GM12872 (cell line): ENCODE measurements at regions not wholly inside any gene's neighbourhood (a gene's known extent, or its start where the extent isn't known, plus 50 kb on each side); places are given as distances from the start of the nearest gene placed in this dataset.

ENCODE experiments used
- CTCF ChIP-seq: IDR thresholded peaks from 3 replicates; pipeline ENCODE4 v1.5.1; 2011; ENCODE audit warnings: low read depth, mild to moderate bottlenecking, low read length, moderate library complexity; ENCODE audit not compliant: insufficient read depth

GRCh38 chr7:109951565-109951928, 1139.4 kb upstream of the LRRN3 start:
- no peak for TF ChIP-seq CTCF

- no peak for TF ChIP-seq CTCF
These were observed 1134.9 kb upstream of the LRRN3 start for GRCh38 chr7:109955986-109956385.

GRCh38 chr7:109956916-109957315, 1134.0 kb upstream of the LRRN3 start:
- TF ChIP-seq CTCF = no peak

GRCh38 chr7:109963741-109964140, 1127.2 kb upstream of the LRRN3 start:
- no peak for TF ChIP-seq CTCF

GRCh38 chr7:109964780-109965179, 1126.1 kb upstream of the LRRN3 start:
- TF ChIP-seq CTCF = no peak

GRCh38 chr7:109967406-109967805, 1123.5 kb upstream of the LRRN3 start:
- TF ChIP-seq CTCF = no peak

GRCh38 chr7:109983618-109984017, 1107.3 kb upstream of the LRRN3 start:
- TF ChIP-seq CTCF = no peak

GRCh38 chr7:109984729-109985128, 1106.2 kb upstream of the LRRN3 start:
- no peak for TF ChIP-seq CTCF
